HEK293T (cell line): ENCODE measurements at regions not wholly inside any gene's neighbourhood (a gene's known extent, or its start where the extent isn't known, plus 50 kb on each side); places are given as distances from the start of the nearest gene placed in this dataset.

Source experiments
- CTCF ChIA-PET: fragments of 350-600 bp; formaldehyde crosslinking; extraction: SDS; loops from one replicate; lab custom pipeline; 2021; ENCODE audit warnings: antibody characterized with exemption, inconsistent platforms; lab: Yijun Ruan, JAX
- POLR2A ChIA-PET: fragments of 350-600 bp; formaldehyde crosslinking; extraction: SDS; loops from one replicate; lab custom pipeline; 2020; ENCODE audit warnings: antibody characterized with exemption, inconsistent platforms; lab: Yijun Ruan, JAX
- DNase-seq: peaks from one replicate; pipeline ENCODE4 v3.0.0; 2012; ENCODE audit warnings: mixed read lengths; ENCODE audit errors: extremely low spot score
- ARNT ChIP-seq: fragments of 450-650 bp; IDR thresholded peaks from 2 replicates; pipeline ENCODE4 v1.6.1; 2017; ENCODE audit warnings: mild to moderate bottlenecking
- BHLHE40 ChIP-seq: fragments of 450-650 bp; IDR thresholded peaks from 2 replicates; pipeline ENCODE4 v1.6.1; 2016; ENCODE audit warnings: mild to moderate bottlenecking, moderate library complexity, borderline replicate concordance
- CTBP1 ChIP-seq: fragments of 450-650 bp; IDR thresholded peaks from 2 replicates; pipeline ENCODE4 v1.6.1; 2016; ENCODE audit warnings: borderline replicate concordance
- ELF4 ChIP-seq: fragments of 450-650 bp; IDR thresholded peaks from 2 replicates; pipeline ENCODE4 v1.6.1; 2017; ENCODE audit warnings: antibody characterized with exemption
- FOXA1 ChIP-seq: fragments of 450-650 bp; IDR thresholded peaks from 2 replicates; pipeline ENCODE4 v1.6.1; 2016; ENCODE audit warnings: mild to moderate bottlenecking
- FOXK2 ChIP-seq: fragments of 450-650 bp; IDR thresholded peaks from 2 replicates; pipeline ENCODE4 v1.6.1; 2016; ENCODE audit warnings: mild to moderate bottlenecking
- FOXM1 ChIP-seq: fragments of 450-650 bp; IDR thresholded peaks from 2 replicates; pipeline ENCODE4 v1.6.1; 2017; ENCODE audit warnings: mild to moderate bottlenecking, borderline replicate concordance
- HDGF ChIP-seq: fragments of 450-650 bp; IDR thresholded peaks from 2 replicates; pipeline ENCODE4 v1.6.1; 2017; ENCODE audit warnings: antibody characterized with exemption, borderline replicate concordance
- L3MBTL2 ChIP-seq: fragments of 450-650 bp; conservative IDR thresholded peaks from 2 replicates; pipeline ENCODE4 v1.6.1; 2016; ENCODE audit warnings: mild to moderate bottlenecking
- LEF1 ChIP-seq: fragments of 450-650 bp; IDR thresholded peaks from 2 replicates; pipeline ENCODE4 v1.6.1; 2017; ENCODE audit warnings: mild to moderate bottlenecking, borderline replicate concordance
- NFRKB ChIP-seq: fragments of 450-650 bp; IDR thresholded peaks from 2 replicates; pipeline ENCODE4 v1.6.1; 2016; ENCODE audit warnings: mild to moderate bottlenecking, moderate library complexity
- SP1 ChIP-seq: fragments of 450-650 bp; IDR thresholded peaks from 2 replicates; pipeline ENCODE4 v1.6.1; 2017
- SUZ12 ChIP-seq: fragments of 450-650 bp; IDR thresholded peaks from 2 replicates; pipeline ENCODE4 v1.6.1; 2016; ENCODE audit warnings: mild to moderate bottlenecking
- TARDBP ChIP-seq: fragments of 450-650 bp; IDR thresholded peaks from 2 replicates; pipeline ENCODE4 v1.6.1; 2016
- ZNF384 ChIP-seq: fragments of 450-650 bp; IDR thresholded peaks from 2 replicates; pipeline ENCODE4 v1.6.1; 2016
- TF ChIP-seq, protein P1 (sequence below): fragments of 450-650 bp; IDR thresholded peaks from 2 replicates; pipeline ENCODE4 v1.6.1; 2016

DNA sequence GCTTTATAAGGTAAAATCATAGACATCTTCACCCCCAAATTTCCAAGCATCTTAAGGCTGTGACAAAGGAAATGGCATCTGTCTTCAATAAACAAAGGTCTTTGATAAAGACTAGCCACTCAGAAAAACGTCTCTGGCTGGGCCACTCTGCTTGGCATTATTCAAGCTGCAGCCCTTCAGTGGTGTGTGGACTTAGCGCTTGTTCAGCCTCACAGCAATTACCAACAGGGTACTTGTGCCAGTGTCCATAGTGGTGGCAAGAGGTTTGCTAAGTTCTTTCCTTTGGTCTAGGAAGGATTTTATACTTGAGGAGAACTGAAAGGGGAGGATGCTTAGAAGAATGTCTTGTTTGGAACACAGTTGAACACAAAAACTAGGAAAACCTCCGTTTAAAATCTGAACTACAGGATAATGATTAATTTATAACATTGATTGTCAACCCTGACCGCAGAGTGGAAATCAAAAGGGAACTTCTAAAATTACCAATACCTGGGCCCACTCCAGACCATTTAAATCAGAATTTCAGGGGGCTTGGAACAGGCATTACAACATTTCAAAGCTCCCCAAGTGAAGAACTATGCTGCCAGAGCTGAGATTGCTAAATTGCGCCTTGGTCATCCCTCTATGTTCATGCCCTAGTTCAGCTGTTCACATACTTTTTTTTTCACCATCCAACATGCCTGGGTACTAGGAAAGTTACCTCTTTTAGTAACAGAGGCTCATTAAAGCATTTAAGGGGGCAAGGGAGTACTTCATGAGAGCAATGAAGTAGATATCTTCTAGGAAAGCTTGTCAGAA, 378.5 kb downstream of the FRK start:
- TF ChIP-seq FOXM1 (no peak), FOXK2 (no peak), ZNF384 (no peak), LEF1 (no peak), BHLHE40 (no peak), FOXA1 (no peak), ELF4 (no peak), CTBP1 (no peak), TARDBP (no peak), NFRKB (no peak), SP1 (no peak), SUZ12 (no peak), L3MBTL2 (no peak), HDGF (no peak), ARNT (no peak)
- TF ChIP-seq, protein P1, sequence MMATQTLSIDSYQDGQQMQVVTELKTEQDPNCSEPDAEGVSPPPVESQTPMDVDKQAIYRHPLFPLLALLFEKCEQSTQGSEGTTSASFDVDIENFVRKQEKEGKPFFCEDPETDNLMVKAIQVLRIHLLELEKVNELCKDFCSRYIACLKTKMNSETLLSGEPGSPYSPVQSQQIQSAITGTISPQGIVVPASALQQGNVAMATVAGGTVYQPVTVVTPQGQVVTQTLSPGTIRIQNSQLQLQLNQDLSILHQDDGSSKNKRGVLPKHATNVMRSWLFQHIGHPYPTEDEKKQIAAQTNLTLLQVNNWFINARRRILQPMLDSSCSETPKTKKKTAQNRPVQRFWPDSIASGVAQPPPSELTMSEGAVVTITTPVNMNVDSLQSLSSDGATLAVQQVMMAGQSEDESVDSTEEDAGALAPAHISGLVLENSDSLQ: no peak
- ChIA-PET POLR2A (no interaction called here), CTCF (interaction anchor here (0.6 kb wide), 1 partner anchor 155 kb away, joined by 3 read pairs; no protein-coding TSS in a partner anchor)
- DNase-seq: no peak

DNA sequence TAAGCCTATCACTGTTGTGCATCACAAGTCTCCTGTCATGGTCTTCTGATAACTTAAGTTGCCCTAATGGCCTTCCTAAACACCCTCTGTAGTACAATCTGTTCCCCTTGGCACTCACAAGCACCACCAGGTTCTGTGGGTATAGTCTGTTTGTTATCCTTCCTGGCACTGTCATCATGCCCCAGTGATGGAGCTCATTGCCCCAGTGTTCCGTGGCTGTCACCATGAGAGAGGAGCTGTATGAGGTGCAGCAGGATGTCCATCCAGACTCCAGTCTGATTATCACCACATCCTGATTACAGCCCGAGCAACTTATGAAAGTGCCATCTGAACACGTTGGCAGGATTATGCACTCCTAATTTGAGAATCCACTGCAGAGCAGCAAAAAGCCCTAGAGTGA, 380.1 kb downstream of the FRK start:
- ChIA-PET CTCF (no interaction called here), POLR2A (no interaction called here)
- DNase-seq: no peak
- no peak for TF ChIP-seq ELF4
- TF ChIP-seq L3MBTL2: no peak
- TF ChIP-seq SP1: no peak
- TF ChIP-seq LEF1: no peak
- TF ChIP-seq SUZ12: no peak
- no peak for TF ChIP-seq HDGF
- no peak for TF ChIP-seq FOXM1
- no peak for TF ChIP-seq TARDBP
- no peak for TF ChIP-seq NFRKB
- no peak for TF ChIP-seq ZNF384

DNA sequence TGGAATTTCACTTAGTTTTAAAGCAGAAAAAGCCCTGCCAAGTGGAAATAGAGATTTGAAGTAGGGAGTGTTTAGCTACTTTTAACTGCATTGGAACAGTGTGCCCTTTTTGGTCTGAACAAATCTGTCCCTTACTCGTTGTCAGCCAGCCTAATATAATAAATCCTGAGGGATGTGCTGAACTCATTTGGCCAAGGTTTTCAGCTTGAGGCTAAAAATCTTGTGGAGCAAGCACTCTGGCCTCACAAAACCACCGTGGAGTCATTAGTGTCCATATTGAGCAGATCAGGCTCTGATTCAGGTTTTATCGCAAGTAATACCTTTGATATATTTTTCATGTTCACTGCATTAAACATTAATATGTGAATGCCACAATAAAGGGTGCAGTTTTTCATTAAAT, 383.5 kb downstream of the FRK start:
- ChIA-PET POLR2A (no interaction called here), CTCF (no interaction called here)
- TF ChIP-seq, protein P1: 0 out of 2 replicates have a peak, but pooled peaks have one; percentile 1
- TF ChIP-seq SUZ12: no peak
- DNase-seq: no peak

DNA sequence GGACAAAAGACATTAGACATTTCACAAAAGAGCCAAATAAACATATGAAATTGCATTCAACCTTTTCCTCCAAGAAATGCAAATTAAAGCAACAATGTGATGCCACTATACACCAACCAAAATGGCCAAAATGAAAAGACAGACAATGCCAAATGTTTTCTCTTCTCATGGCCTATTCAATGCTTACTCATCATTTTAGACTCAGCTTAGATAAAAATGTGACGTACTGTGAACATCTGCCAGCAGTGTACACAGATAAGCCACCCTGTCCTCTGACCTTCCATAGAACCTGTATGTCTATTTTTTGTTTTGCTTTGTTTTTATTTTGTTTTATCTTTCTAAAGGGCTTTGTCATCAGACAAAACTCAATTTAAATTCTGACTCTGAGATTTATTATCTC, 385.2 kb downstream of the FRK start:
- POLR2A ChIA-PET: no interaction called here
- no peak for DNase-seq
- CTCF ChIA-PET: no interaction called here
- no peak for TF ChIP-seq CTBP1
- TF ChIP-seq FOXK2: no peak

DNA sequence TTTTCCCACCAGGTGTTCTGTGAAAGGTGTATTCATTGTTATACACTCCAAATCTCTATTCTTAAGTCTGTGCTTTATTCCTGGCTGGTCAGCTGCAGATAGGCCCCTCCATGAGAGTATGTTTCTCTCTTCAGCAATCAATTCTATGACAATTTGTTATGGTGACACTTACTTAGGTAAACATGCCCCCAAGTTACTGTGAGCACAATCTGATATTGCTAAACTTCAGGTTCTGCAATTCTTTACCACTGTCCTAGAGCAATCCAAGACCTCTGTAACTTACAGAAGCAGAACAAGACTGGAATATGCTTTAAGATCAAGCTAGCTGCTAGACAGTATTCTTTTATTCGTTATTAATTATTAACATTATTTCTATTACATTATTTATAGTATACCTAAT, 391.9 kb downstream of the FRK start:
- ChIA-PET POLR2A (no interaction called here), CTCF (interaction anchor here (0.6 kb wide), 1 partner anchor 176 kb away, joined by 4 read pairs; no protein-coding TSS in a partner anchor)
- TF ChIP-seq, protein P1: no peak
- TF ChIP-seq BHLHE40: no peak
- DNase-seq: no peak

DNA sequence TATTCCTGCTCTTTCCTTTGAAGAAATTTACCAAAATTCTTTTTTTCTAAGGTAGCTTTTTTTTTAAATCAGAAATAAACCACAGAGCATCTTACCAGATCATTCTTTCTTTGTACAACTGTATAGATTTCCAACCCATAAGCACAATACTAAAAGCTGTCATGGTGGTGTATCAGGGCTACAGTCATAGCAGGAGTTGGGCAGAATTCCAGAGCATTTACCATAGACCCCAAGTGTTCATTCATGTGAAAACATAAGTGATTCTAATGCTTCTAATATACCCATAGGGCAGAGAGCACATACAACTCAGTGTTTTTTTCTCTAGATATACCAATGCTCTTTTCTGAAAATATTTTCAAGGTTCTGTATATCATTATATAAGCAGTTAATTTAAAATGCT, 392.5 kb downstream of the FRK start:
- TF ChIP-seq, protein P1: no peak
- TF ChIP-seq SUZ12 (no peak), CTBP1 (no peak), LEF1 (no peak), SP1 (no peak), ZNF384 (no peak), ELF4 (no peak), FOXK2 (no peak), TARDBP (no peak), NFRKB (no peak), FOXA1 (no peak)
- no peak for DNase-seq
- ChIA-PET CTCF (no interaction called here), POLR2A (no interaction called here)
